CD14-positive monocyte (primary cell): ENCODE measurements at regions not wholly inside any gene's neighbourhood (a gene's known extent, or its start where the extent isn't known, plus 50 kb on each side); places are given as distances from the start of the nearest gene placed in this dataset.
A peak's percentile ranks its signal among the peaks of the same experiment; 100 is the strongest.

Experiments
- DNase-seq, 3 donors: peaks; one replicate each; pipeline ENCODE4 v3.0.0-alpha.2; 2011 to 2022
- H2AFZ ChIP-seq: 2 replicates; pipeline ENCODE4 v1.6.0; 2012; ENCODE audit warnings: mild to moderate bottlenecking, low read depth, low read length, inconsistent platforms; ENCODE audit not compliant: insufficient read depth, poor library complexity, severe bottlenecking
- H3K27ac ChIP-seq, 2 donors: 1 replicate in 1 of 2; 2 replicates in 1 of 2; pipeline ENCODE4 v1.5.1; 2012 to 2013; ENCODE audit warnings: low read length in 2 of 2, control low read depth in 1 of 2, inconsistent platforms in 1 of 2, low read depth in 1 of 2, mild to moderate bottlenecking in 1 of 2
- H3K27me3 ChIP-seq, 2 donors: one replicate each; pipeline versions ENCODE4 v1.6.0 to v1.6.1; 2011 to 2013; ENCODE audit warnings: low read length in 2 of 2; ENCODE audit not compliant: control insufficient read depth in 2 of 2, insufficient read depth in 2 of 2
- H3K36me3 ChIP-seq, 2 donors: replicated peaks in 1 of 2; 1 replicate in 1 of 2; 2 replicates in 1 of 2; pipeline versions ENCODE4 v1.5.1 to v1.6.1; 2012 to 2013; ENCODE audit warnings: low read length in 2 of 2, control low read depth in 1 of 2, inconsistent platforms in 1 of 2, mild to moderate bottlenecking in 1 of 2; ENCODE audit not compliant: insufficient read depth in 2 of 2, control insufficient read depth in 1 of 2
- H3K4me1 ChIP-seq, 2 donors: 1 replicate in 1 of 2; 2 replicates in 1 of 2; pipeline versions ENCODE4 v1.5.1 to v1.6.1; 2012 to 2013; ENCODE audit warnings: low read length in 2 of 2, control low read depth in 1 of 2, inconsistent platforms in 1 of 2, mild to moderate bottlenecking in 1 of 2, moderate library complexity in 1 of 2; ENCODE audit not compliant: insufficient read depth in 2 of 2, control insufficient read depth in 1 of 2
- H3K4me2 ChIP-seq: replicated peaks from 2 replicates; pipeline ENCODE3; 2012; ENCODE audit warnings: low read length, moderate library complexity, mild to moderate bottlenecking; ENCODE audit not compliant: poor library complexity, severe bottlenecking; ENCODE audit errors: extremely low read depth
- H3K4me3 ChIP-seq, 3 experiments: fragments of 200-600 bp in 1 of 3; sonication (generic) in 1 of 3; replicated peaks in 1 of 3; 1 replicate in 2 of 3; 2 replicates in 1 of 3; pipeline ENCODE4 v1.5.1; 2011 to 2013; ENCODE audit warnings: low read length in 3 of 3, mild to moderate bottlenecking in 3 of 3, control low read depth in 2 of 3, low read depth in 2 of 3, inconsistent platforms in 1 of 3, moderate library complexity in 1 of 3
- H3K79me2 ChIP-seq: 2 replicates; pipeline ENCODE4 v1.6.0; 2012; ENCODE audit warnings: mild to moderate bottlenecking, control low read depth, inconsistent platforms, low read length, moderate library complexity; ENCODE audit not compliant: insufficient read depth
- H3K9ac ChIP-seq: 2 replicates; pipeline ENCODE4 v1.6.0; 2017; ENCODE audit warnings: low read length, mild to moderate bottlenecking; ENCODE audit not compliant: insufficient read depth, poor library complexity, severe bottlenecking
- H3K9me3 ChIP-seq, 2 donors: replicated peaks in 1 of 2; 1 replicate in 1 of 2; 2 replicates in 1 of 2; pipeline versions ENCODE4 v1.5.1 to v1.6.1; 2012 to 2013; ENCODE audit warnings: low read length in 2 of 2, control low read depth in 1 of 2; ENCODE audit not compliant: control insufficient read depth in 1 of 2, insufficient read depth in 1 of 2
- H4K20me1 ChIP-seq: 2 replicates; pipeline ENCODE4 v1.6.0; 2012; ENCODE audit warnings: mild to moderate bottlenecking, low read length, control low read depth, moderate library complexity; ENCODE audit not compliant: insufficient read depth
- H3K27ac Mint-ChIP-seq, 7 donors: one replicate each; pipeline ENCODE4 v1.8.0; 2020; ENCODE audit warnings: mild to moderate bottlenecking in 7 of 7, mixed read lengths in 7 of 7, moderate library complexity in 6 of 7, inconsistent platforms in 2 of 7
- H3K27me3 Mint-ChIP-seq, 3 donors: one replicate each; pipeline ENCODE4 v1.8.0; 2021 to 2022; ENCODE audit warnings: low read depth in 3 of 3, mild to moderate bottlenecking in 3 of 3, mixed read lengths in 3 of 3, moderate library complexity in 3 of 3, inconsistent platforms in 1 of 3
- H3K36me3 Mint-ChIP-seq, 2 donors: one replicate each; pipeline ENCODE4 v1.8.0; 2020; ENCODE audit warnings: mixed read lengths in 2 of 2, inconsistent platforms in 1 of 2, mild to moderate bottlenecking in 1 of 2
- H3K4me1 Mint-ChIP-seq: one replicate; pipeline ENCODE4 v1.8.0; 2020; ENCODE audit warnings: mild to moderate bottlenecking, mixed read lengths
- H3K4me3 Mint-ChIP-seq, 2 donors: one replicate each; pipeline ENCODE4 v1.8.0; 2020; ENCODE audit warnings: mild to moderate bottlenecking in 2 of 2, mixed read lengths in 2 of 2, moderate library complexity in 1 of 2
- H3K9me3 Mint-ChIP-seq, 7 donors: one replicate each; pipeline ENCODE4 v1.8.0; 2020 to 2022; ENCODE audit warnings: mixed read lengths in 7 of 7, mild to moderate bottlenecking in 6 of 7, moderate library complexity in 6 of 7, inconsistent platforms in 2 of 7
- CTCF ChIP-seq: fragments of 200-600 bp; IDR thresholded peaks from one replicate; pipeline ENCODE4 v1.8.0; 2022; ENCODE audit warnings: antibody characterized with exemption, mild to moderate bottlenecking
- WGBS: methylation state at CpG from one replicate; pipeline ENCODE4 v1.1.5; 2013; ENCODE audit warnings: missing lambda C conversion rate; ENCODE audit not compliant: insufficient coverage; 5-methylcytosine and 5-hydroxymethylcytosine counted together
- intact Hi-C, 2 donors: fragments of 100-400 bp; cut with micrococcal nuclease; formaldehyde crosslinking; loops; one replicate each; pipeline versions ENCODE4 v1.15.0 to v1.15.1; 2023

- H3K4me3 ChIP-seq: no peak overlapping the region
- no peak for TF ChIP-seq CTCF
- no peak overlapping the region for H3K4me2 ChIP-seq
- no peaks in the 10 kb centered on the region for H3K9me3 ChIP-seq
- no peak overlapping the region for H3K9ac ChIP-seq
- no peaks in the 10 kb centered on the region for H4K20me1 ChIP-seq
- H3K27ac ChIP-seq: no peak overlapping the region
- H3K4me3 Mint-ChIP-seq: peak overlapping the region in 1 of 2 donors; percentile 37
- no peaks in the 10 kb centered on the region for H3K36me3 Mint-ChIP-seq
- H3K27me3 Mint-ChIP-seq: peaks cover 0 to 5% (median 2%) of the 10 kb centered on the region in 3 donors
- H2AFZ ChIP-seq: no peak overlapping the region
- intact Hi-C loops: no loop called here
- H3K36me3 ChIP-seq: no peaks in the 10 kb centered on the region
- no peak overlapping the region for H3K27ac Mint-ChIP-seq
- no peaks in the 10 kb centered on the region for H3K79me2 ChIP-seq
- no peak for DNase-seq
- peaks cover 0 to 21% (median 0%) of the 10 kb centered on the region in 7 donors for H3K9me3 Mint-ChIP-seq
- WGBS: 42% methylated on average over 4 of the region's 8 CpGs
- no peaks in the 10 kb centered on the region for H3K4me1 Mint-ChIP-seq
- H3K27me3 ChIP-seq: no peaks in the 10 kb centered on the region
- no peaks in the 10 kb centered on the region for H3K4me1 ChIP-seq
Measured at GRCh38 chr19:29022599-29022998, 190.4 kb downstream of the UQCRFS1 start.

DNA sequence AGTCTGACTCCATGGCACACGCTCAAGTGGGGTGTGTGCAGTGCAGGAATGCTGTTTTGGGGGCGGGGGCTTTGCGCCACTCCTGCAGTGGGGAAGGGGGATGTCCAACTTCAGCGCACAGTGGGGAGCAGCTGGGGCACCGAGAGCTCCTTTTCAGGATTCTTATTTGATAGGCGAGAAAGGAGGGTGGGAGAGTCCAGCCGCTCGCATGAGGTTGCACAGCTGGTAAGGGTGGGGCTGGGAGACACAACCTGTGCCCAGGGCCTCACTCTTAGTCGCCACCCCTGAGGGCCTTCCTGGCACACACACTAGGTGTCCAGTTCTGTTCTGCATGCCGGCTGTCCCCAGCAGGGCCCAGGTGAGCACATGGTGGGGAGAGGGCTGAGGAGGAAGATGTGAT lies 190.8 kb downstream of the UQCRFS1 start:
- intact Hi-C loops: no loop called here
- H3K9ac ChIP-seq: no peak overlapping the region
- H3K4me1 ChIP-seq: no peaks in the 10 kb centered on the region
- H3K9me3 ChIP-seq: no peaks in the 10 kb centered on the region
- H3K27ac Mint-ChIP-seq: no peak overlapping the region
- no peaks in the 10 kb centered on the region for H3K4me1 Mint-ChIP-seq
- H3K79me2 ChIP-seq: no peaks in the 10 kb centered on the region
- H2AFZ ChIP-seq: no peak overlapping the region
- WGBS: 90% methylated on average over 10 of the region's 10 CpGs
- H3K4me3 Mint-ChIP-seq: no peak overlapping the region
- no peaks in the 10 kb centered on the region for H3K36me3 Mint-ChIP-seq
- H3K9me3 Mint-ChIP-seq: peaks cover 0 to 20% (median 0%) of the 10 kb centered on the region in 7 donors
- H3K4me3 ChIP-seq: no peak overlapping the region
- TF ChIP-seq CTCF: no peak
- H3K27me3 ChIP-seq: no peaks in the 10 kb centered on the region
- DNase-seq: no peak
- no peaks in the 10 kb centered on the region for H4K20me1 ChIP-seq
- H3K36me3 ChIP-seq: no peaks in the 10 kb centered on the region
- H3K4me2 ChIP-seq: no peak overlapping the region
- no peak overlapping the region for H3K27ac ChIP-seq
- peaks cover 0 to 5% (median 2%) of the 10 kb centered on the region in 3 donors for H3K27me3 Mint-ChIP-seq
